Endothelial cell (in vitro differentiated cells): ENCODE measurements at regions not wholly inside any gene's neighbourhood (a gene's known extent, or its start where the extent isn't known, plus 50 kb on each side); places are given as distances from the start of the nearest gene placed in this dataset.

Experiments
- DNase-seq: peaks from one replicate; pipeline ENCODE4 v3.0.0; 2021; ENCODE audit warnings: low spot score
- H3K27ac Mint-ChIP-seq: one replicate; pipeline ENCODE4 v1.8.0; 2021; ENCODE audit warnings: mixed read lengths, inconsistent platforms; ENCODE audit not compliant: unreplicated experiment
- H3K27me3 Mint-ChIP-seq: one replicate; pipeline ENCODE4 v1.8.0; 2021; ENCODE audit warnings: mild to moderate bottlenecking, moderate library complexity, mixed read lengths, inconsistent platforms; ENCODE audit not compliant: unreplicated experiment
- H3K36me3 Mint-ChIP-seq: one replicate; pipeline ENCODE4 v1.8.0; 2021; ENCODE audit warnings: mild to moderate bottlenecking, low read depth, mixed read lengths, inconsistent platforms; ENCODE audit not compliant: unreplicated experiment
- H3K4me1 Mint-ChIP-seq: one replicate; pipeline ENCODE4 v1.8.0; 2021; ENCODE audit warnings: mild to moderate bottlenecking, mixed read lengths, inconsistent platforms; ENCODE audit not compliant: unreplicated experiment
- H3K4me3 Mint-ChIP-seq: one replicate; pipeline ENCODE4 v1.8.0; 2021; ENCODE audit warnings: mild to moderate bottlenecking, mixed read lengths, inconsistent platforms; ENCODE audit not compliant: unreplicated experiment
- H3K9me3 Mint-ChIP-seq: one replicate; pipeline ENCODE4 v1.8.0; 2021; ENCODE audit warnings: mixed read lengths, inconsistent platforms; ENCODE audit not compliant: unreplicated experiment
- TF ChIP-seq, protein P1 (sequence below): fragments of 200-600 bp; sonication (generic); IDR thresholded peaks from one replicate; pipeline ENCODE4 v1.5.0; 2021; ENCODE audit warnings: antibody characterized with exemption; ENCODE audit not compliant: unreplicated experiment

DNA sequence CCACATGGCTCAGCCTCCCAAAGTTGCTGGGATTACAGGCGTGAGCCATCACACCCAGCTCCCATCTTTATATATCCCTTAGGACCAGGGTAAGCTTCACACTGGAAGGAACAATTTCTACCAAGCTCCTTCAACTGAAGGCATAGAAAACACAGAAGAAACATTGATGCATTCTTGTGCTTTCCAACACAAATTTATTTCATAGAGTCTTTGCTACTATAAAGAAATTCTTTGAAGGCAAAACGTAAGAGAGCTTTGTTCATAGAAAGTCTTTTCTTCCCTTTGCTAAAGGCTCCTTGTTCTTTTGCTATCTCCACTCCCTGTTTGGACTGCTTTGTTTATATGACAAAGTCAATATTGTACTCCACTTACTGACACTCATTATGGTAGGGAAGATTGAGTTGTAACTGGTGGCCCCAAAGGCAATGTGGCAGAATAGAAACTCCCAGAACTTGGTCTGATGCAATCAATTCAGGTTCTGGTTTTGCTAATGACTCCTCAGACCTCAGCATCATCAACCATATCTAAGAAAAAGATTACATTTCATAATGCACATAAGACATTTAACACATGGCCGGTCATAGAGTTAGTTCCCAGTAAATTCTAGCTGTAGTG lies 97.4 kb upstream of the CLINT1 start:
- Mint-ChIP-seq H3K9me3 (no peaks in the 10 kb centered on the region), H3K4me1 (no peaks in the 10 kb centered on the region), H3K27ac (no peak overlapping the region), H3K36me3 (no peaks in the 10 kb centered on the region), H3K4me3 (no peak overlapping the region), H3K27me3 (peaks cover 1% of the 10 kb centered on the region)
- DNase-seq: no peak
- TF ChIP-seq, protein P1, sequence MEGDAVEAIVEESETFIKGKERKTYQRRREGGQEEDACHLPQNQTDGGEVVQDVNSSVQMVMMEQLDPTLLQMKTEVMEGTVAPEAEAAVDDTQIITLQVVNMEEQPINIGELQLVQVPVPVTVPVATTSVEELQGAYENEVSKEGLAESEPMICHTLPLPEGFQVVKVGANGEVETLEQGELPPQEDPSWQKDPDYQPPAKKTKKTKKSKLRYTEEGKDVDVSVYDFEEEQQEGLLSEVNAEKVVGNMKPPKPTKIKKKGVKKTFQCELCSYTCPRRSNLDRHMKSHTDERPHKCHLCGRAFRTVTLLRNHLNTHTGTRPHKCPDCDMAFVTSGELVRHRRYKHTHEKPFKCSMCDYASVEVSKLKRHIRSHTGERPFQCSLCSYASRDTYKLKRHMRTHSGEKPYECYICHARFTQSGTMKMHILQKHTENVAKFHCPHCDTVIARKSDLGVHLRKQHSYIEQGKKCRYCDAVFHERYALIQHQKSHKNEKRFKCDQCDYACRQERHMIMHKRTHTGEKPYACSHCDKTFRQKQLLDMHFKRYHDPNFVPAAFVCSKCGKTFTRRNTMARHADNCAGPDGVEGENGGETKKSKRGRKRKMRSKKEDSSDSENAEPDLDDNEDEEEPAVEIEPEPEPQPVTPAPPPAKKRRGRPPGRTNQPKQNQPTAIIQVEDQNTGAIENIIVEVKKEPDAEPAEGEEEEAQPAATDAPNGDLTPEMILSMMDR: no peak

DNA sequence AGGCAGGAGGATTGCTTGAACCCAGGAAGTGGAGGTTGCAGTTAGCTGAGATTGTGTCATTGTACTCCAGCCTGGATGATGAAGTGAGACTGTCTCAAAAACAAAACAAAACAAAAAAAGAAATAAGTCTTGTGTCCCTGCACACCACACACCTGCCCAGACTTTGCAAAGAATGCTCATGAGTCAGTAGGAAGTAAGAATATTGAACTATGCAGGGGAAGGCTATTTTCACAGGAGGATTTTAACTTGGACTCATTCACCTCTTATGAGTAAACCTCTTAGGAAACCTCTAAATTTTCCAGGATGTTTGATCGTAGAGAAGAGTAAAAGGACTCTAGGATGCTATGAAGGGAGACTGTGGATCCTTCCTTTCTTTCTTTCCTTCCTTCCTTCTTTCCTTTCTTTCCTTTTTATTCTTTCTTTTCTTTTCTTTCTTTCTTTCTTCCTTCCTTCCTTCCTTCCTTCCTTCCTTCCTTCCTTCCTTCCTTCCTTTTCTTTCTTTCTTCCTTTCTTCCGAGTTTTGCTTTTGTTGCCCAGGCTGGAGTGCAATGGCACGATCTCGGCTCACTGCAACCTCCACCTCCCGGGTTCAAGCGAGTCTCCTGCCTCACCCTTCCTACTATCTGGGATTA lies 96.7 kb upstream of the CLINT1 start:
- TF ChIP-seq, protein P1: no peak
- no peak for DNase-seq
- Mint-ChIP-seq H3K27ac (no peak overlapping the region), H3K4me3 (no peak overlapping the region), H3K4me1 (no peaks in the 10 kb centered on the region), H3K9me3 (no peaks in the 10 kb centered on the region), H3K36me3 (no peaks in the 10 kb centered on the region), H3K27me3 (peaks cover 1% of the 10 kb centered on the region)

DNA sequence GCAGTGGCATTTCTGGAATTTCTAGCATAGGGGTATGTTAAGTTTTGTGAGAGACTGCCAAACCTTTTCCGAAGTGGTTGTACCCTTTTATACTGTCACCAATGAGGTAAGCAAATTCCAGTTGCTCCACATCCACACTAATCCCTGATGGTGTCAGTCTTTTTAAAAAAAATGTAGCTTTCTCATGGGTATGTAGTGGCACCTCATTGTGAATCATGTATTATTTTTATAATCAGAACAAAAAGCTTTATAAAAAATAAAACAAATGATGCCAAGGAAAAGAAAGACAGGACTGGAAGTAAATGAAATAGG lies 93.4 kb upstream of the CLINT1 start:
- peaks cover 1% of the 10 kb centered on the region for H3K27me3 Mint-ChIP-seq
- H3K4me1 Mint-ChIP-seq: peaks cover 5% of the 10 kb centered on the region
- TF ChIP-seq, protein P1: no peak
- H3K9me3 Mint-ChIP-seq: no peaks in the 10 kb centered on the region
- H3K36me3 Mint-ChIP-seq: no peaks in the 10 kb centered on the region
- DNase-seq: no peak
- no peak overlapping the region for H3K4me3 Mint-ChIP-seq
- no peak overlapping the region for H3K27ac Mint-ChIP-seq

DNA sequence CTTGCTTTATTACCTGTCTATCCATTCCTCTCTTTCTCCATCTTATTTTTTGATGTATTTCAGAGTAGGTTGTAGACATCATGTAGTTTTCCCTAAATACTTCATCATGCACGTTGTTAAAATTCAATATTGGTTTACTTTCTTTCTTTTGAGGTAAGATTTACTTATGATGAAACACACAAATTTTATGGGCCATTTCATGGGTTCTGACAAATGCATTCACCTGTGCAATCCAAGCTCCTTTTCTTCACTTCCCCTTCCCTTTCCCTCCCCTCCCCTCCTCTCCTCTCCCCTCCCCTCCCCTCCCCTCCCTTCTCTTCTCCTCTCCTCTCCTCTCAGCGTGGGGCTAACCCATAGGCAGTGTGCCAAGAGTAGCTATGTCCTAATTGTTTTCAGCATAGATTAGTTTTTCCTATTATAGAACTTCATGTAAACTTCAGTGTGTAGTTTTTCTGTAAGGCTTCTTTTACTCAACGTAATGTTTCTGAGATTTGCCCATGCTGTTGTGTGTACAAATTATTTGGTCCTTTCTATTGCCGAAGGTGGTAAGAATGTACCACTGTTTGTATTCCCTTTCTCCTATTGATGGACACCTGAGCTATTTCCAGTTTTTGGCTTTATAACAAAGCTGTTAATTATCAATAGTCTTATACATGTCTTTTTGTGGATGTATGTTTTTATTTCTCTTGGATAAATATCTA lies 92.9 kb upstream of the CLINT1 start:
- no peaks in the 10 kb centered on the region for H3K36me3 Mint-ChIP-seq
- peaks cover 5% of the 10 kb centered on the region for H3K4me1 Mint-ChIP-seq
- DNase-seq: no peak
- TF ChIP-seq, protein P1: no peak
- peaks cover 1% of the 10 kb centered on the region for H3K27me3 Mint-ChIP-seq
- H3K9me3 Mint-ChIP-seq: no peaks in the 10 kb centered on the region
- H3K27ac Mint-ChIP-seq: no peak overlapping the region
- H3K4me3 Mint-ChIP-seq: no peak overlapping the region

DNA sequence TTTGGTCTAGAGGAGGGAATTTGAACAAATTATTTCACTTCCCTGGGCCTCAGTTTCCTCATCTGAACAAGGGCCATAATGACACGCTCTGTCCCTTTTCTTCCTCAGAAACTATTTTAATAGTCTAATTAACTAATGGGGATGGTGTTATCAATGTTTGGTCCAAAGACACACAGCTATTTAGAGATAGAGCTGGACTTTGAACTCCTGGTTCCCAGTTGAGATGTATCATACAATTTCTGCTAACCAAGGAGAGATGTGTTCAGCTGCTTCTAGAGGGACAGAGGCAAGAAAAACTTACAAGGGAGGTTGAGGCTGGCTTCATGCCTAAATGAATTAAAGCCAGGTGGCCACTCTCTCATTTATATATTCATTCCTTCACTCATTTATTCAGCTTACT lies 90.6 kb upstream of the CLINT1 start:
- DNase-seq: no peak
- TF ChIP-seq, protein P1: no peak
- no peaks in the 10 kb centered on the region for H3K36me3 Mint-ChIP-seq
- H3K4me1 Mint-ChIP-seq: peaks cover 5% of the 10 kb centered on the region
- H3K9me3 Mint-ChIP-seq: no peaks in the 10 kb centered on the region
- H3K27ac Mint-ChIP-seq: no peak overlapping the region
- H3K4me3 Mint-ChIP-seq: no peak overlapping the region
- no peaks in the 10 kb centered on the region for H3K27me3 Mint-ChIP-seq
